ENCODE measurements at regions not wholly inside any gene's neighbourhood (a gene's known extent, or its start where the extent isn't known, plus 50 kb on each side); places are given as distances from the start of the nearest gene placed in this dataset.

DNA sequence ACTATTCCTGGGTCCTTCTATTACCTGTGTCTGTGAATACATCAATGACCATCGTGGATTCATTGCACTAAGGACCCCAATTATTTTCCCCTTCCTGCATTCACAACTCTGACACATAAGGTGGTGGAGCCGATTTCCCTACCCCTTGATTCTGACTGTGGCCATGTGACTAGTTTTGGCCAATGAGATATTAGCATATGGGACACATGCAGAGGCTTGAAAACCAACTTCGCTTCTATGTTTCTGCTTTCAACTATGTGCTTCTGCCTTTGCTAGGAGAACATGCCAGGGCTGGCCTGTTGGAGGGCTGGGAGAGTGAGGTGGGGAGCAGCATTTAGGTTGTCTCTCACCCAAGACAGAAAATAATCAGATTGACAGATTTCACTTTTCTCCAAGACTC lies 483.1 kb upstream of the JAG1 start:
- Histone ChIP-seq H3K9ac (ENCODE audit: low read length) (no peak overlapping the region), H3K27ac (ENCODE audit: low read depth, low read length) (no peak overlapping the region), H3K4me1 (ENCODE audit: insufficient read depth, low read length) (peaks cover 12% of the 10 kb centered on the region), H3K27me3 (ENCODE audit: control insufficient read depth in 1 of 2, insufficient read depth in 2 of 2, low read length in 2 of 2) (no peaks in the 10 kb centered on the region), H3K4me3 (ENCODE audit: low read depth in 1 of 2, low read length in 2 of 2) (no peak overlapping the region), H3K9me3 (ENCODE audit: low read length) (no peaks in the 10 kb centered on the region), H3K36me3 (ENCODE audit: insufficient read depth, low read length) (no peaks in the 10 kb centered on the region)

DNA sequence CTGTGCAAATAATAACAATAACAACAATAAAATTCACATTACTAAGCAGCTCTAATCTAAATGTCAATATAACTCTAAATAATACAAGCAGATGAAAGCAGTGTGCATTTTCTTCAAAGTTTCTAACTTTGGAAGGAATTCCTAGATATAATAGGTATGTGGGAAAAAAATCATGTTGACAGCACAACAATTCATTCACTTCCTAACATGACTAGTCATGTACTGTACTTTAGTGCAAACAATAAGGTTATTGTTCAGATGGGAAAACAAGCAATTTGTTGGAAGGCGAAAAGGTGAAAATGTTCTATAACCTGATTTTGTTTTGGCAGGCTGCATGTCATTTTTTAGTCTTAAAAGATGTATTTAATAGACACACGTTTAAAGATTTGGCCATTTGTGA lies 484.3 kb upstream of the JAG1 start:
- H3K27me3 ChIP-seq (ENCODE audit: control insufficient read depth in 1 of 2, insufficient read depth in 2 of 2, low read length in 2 of 2) = no peaks in the 10 kb centered on the region
- no peak overlapping the region for H3K4me3 ChIP-seq (ENCODE audit: low read depth in 1 of 2, low read length in 2 of 2)
- H3K9ac ChIP-seq (ENCODE audit: low read length) = no peak overlapping the region
- H3K4me1 ChIP-seq (ENCODE audit: insufficient read depth, low read length) = peaks cover 12% of the 10 kb centered on the region
- H3K9me3 ChIP-seq (ENCODE audit: low read length) = no peaks in the 10 kb centered on the region
- no peak overlapping the region for H3K27ac ChIP-seq (ENCODE audit: low read depth, low read length)
- no peaks in the 10 kb centered on the region for H3K36me3 ChIP-seq (ENCODE audit: insufficient read depth, low read length)

DNA sequence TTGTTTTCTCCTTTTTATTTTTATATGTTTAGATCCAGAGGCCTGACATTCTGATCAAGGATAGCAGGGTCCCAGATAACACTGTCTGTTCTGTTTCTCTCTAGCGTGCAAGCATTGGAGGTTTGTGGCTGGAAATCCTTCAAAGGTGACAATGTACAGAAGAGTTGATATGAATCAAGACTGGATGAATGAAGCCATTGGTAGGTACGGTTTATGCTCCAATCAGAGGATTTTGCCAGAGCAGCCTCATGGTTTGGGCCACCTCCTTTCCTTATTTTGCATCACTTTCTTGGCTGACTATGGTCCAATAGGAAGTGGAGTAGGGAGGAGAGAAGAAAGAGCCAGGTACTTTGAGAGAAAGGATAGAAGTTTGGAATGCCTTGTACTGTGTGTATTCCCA lies 484.8 kb upstream of the JAG1 start:
- Histone ChIP-seq H3K27ac (ENCODE audit: low read depth, low read length) (no peak overlapping the region), H3K4me3 (ENCODE audit: low read depth in 1 of 2, low read length in 2 of 2) (no peak overlapping the region), H3K4me1 (ENCODE audit: insufficient read depth, low read length) (peaks cover 12% of the 10 kb centered on the region), H3K27me3 (ENCODE audit: control insufficient read depth in 1 of 2, insufficient read depth in 2 of 2, low read length in 2 of 2) (no peaks in the 10 kb centered on the region), H3K9ac (ENCODE audit: low read length) (no peak overlapping the region), H3K9me3 (ENCODE audit: low read length) (no peaks in the 10 kb centered on the region), H3K36me3 (ENCODE audit: insufficient read depth, low read length) (no peaks in the 10 kb centered on the region)

GRCh38 chr20:11159728-11160127 lies 485.9 kb upstream of the JAG1 start:
- Histone ChIP-seq H3K9ac (ENCODE audit: low read length) (no peak overlapping the region), H3K27ac (ENCODE audit: low read depth, low read length) (no peak overlapping the region), H3K9me3 (ENCODE audit: low read length) (no peaks in the 10 kb centered on the region), H3K4me1 (ENCODE audit: insufficient read depth, low read length) (peaks cover 12% of the 10 kb centered on the region), H3K27me3 (ENCODE audit: control insufficient read depth in 1 of 2, insufficient read depth in 2 of 2, low read length in 2 of 2) (no peaks in the 10 kb centered on the region), H3K4me3 (ENCODE audit: low read depth in 1 of 2, low read length in 2 of 2) (no peak overlapping the region), H3K36me3 (ENCODE audit: insufficient read depth, low read length) (no peaks in the 10 kb centered on the region)

DNA sequence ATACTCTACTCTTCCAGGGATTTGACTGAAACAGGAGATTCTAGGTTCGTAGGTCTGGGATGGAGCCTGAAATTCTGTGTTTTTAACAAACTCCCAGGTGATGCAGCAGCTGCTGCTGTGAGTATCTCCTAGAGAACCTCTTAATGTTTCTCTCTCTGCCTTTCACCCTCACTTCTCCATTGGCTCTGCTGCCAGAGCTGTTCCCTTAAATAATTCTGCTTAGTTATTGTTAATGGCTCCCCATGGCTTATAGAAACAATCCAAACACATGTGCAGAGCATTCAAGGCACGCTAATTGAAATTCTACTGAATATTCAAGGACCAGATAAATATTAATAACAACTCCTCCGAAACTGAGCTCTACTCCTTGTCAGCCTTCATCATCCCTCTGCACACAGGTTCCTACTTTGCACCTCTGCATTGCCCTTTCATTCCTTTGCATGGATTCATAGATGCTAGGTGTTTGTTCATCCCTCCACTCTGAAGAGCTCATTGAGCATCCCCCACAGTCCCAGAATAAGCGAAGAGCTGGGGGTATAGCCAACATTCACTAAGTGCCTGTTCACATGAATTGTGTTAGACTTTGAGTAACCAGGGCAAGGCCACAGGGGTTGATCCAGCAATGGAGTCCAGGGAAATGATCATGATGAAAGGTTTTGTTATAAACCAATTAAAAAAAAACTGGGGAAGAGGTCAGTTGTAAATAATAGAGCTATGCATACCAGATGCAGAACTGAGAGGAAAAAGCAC lies 488.4 kb upstream of the JAG1 start:
- no peak overlapping the region for H3K27ac ChIP-seq (ENCODE audit: low read depth, low read length)
- no peaks in the 10 kb centered on the region for H3K27me3 ChIP-seq (ENCODE audit: control insufficient read depth in 1 of 2, insufficient read depth in 2 of 2, low read length in 2 of 2)
- H3K9me3 ChIP-seq (ENCODE audit: low read length) = no peaks in the 10 kb centered on the region
- no peaks in the 10 kb centered on the region for H3K36me3 ChIP-seq (ENCODE audit: insufficient read depth, low read length)
- H3K4me3 ChIP-seq (ENCODE audit: low read depth in 1 of 2, low read length in 2 of 2) = no peak overlapping the region
- no peak overlapping the region for H3K9ac ChIP-seq (ENCODE audit: low read length)
- peaks cover 12% of the 10 kb centered on the region for H3K4me1 ChIP-seq (ENCODE audit: insufficient read depth, low read length)

GRCh38 chr20:11165789-11166188 lies 492.0 kb upstream of the JAG1 start:
- H3K4me3 ChIP-seq (ENCODE audit: low read depth in 1 of 2, low read length in 2 of 2) = no peak overlapping the region
- H3K36me3 ChIP-seq (ENCODE audit: insufficient read depth, low read length) = no peaks in the 10 kb centered on the region
- no peaks in the 10 kb centered on the region for H3K4me1 ChIP-seq (ENCODE audit: insufficient read depth, low read length)

GRCh38 chr20:11166712-11167111 lies 492.9 kb upstream of the JAG1 start:
- Histone ChIP-seq H3K4me1 (ENCODE audit: insufficient read depth, low read length) (no peaks in the 10 kb centered on the region), H3K36me3 (ENCODE audit: insufficient read depth, low read length) (no peaks in the 10 kb centered on the region), H3K27ac (ENCODE audit: low read depth, low read length) (no peak overlapping the region), H3K4me3 (ENCODE audit: low read depth in 1 of 2, low read length in 2 of 2) (no peak overlapping the region), H3K27me3 (ENCODE audit: control insufficient read depth in 1 of 2, insufficient read depth in 2 of 2, low read length in 2 of 2) (no peaks in the 10 kb centered on the region), H3K9me3 (ENCODE audit: low read length) (no peaks in the 10 kb centered on the region), H3K9ac (ENCODE audit: low read length) (no peak overlapping the region)

More at GRCh38 chr20:11165789-11166188, 492.0 kb upstream of the JAG1 start:
- Histone ChIP-seq H3K27me3 (ENCODE audit: control insufficient read depth in 1 of 2, insufficient read depth in 2 of 2, low read length in 2 of 2) (no peaks in the 10 kb centered on the region), H3K9ac (ENCODE audit: low read length) (no peak overlapping the region), H3K27ac (ENCODE audit: low read depth, low read length) (no peak overlapping the region), H3K9me3 (ENCODE audit: low read length) (no peaks in the 10 kb centered on the region)

DNA sequence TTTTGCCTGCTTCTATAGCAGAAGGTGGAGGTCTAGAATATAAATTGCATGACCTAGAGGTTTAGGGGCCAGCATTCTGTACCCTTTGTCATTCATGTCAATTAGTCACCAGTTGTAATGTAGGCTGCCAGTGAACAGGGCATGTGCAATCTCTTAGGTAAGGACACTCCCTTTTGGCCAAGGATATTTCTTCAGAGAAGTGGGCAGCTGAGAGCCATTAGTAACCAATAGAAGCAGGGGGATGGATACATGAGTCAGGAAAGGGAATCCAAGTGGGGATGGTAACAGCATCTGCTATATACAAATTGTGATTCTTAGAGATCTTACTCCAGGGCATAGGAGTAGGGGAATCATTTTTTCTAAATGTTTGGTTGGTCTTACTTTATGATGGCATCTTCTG lies 494.2 kb upstream of the JAG1 start:
- no peaks in the 10 kb centered on the region for H3K4me1 ChIP-seq (ENCODE audit: insufficient read depth, low read length)
- no peaks in the 10 kb centered on the region for H3K36me3 ChIP-seq (ENCODE audit: insufficient read depth, low read length)
- no peaks in the 10 kb centered on the region for H3K9me3 ChIP-seq (ENCODE audit: low read length)
- H3K9ac ChIP-seq (ENCODE audit: low read length) = no peak overlapping the region
- no peaks in the 10 kb centered on the region for H3K27me3 ChIP-seq (ENCODE audit: control insufficient read depth in 1 of 2, insufficient read depth in 2 of 2, low read length in 2 of 2)
- no peak overlapping the region for H3K27ac ChIP-seq (ENCODE audit: low read depth, low read length)
- no peak overlapping the region for H3K4me3 ChIP-seq (ENCODE audit: low read depth in 1 of 2, low read length in 2 of 2)

DNA sequence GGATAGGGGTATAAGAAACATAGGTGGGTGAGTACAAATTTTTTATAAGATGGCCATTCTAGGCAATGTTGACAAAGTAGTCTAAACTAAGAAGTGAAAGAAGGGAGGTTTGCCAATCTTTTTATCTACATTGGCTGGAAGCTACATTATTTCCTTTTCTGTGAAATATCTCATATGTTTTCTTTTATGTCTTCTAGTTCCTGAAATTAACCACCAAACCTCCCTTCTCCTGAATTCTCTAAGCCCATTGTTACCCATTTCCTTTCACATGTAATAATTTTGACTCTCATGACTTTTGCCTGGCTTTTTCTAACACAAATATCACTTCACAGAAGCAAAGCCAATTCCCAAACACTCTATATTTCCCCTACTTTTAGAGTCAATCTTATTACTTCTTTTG lies 496.2 kb upstream of the JAG1 start:
- Histone ChIP-seq H3K4me3 (ENCODE audit: low read depth in 1 of 2, low read length in 2 of 2) (no peak overlapping the region), H3K9ac (ENCODE audit: low read length) (no peak overlapping the region), H3K27me3 (ENCODE audit: control insufficient read depth in 1 of 2, insufficient read depth in 2 of 2, low read length in 2 of 2) (no peaks in the 10 kb centered on the region), H3K9me3 (ENCODE audit: low read length) (no peaks in the 10 kb centered on the region), H3K27ac (ENCODE audit: low read depth, low read length) (no peak overlapping the region), H3K36me3 (ENCODE audit: insufficient read depth, low read length) (no peaks in the 10 kb centered on the region), H3K4me1 (ENCODE audit: insufficient read depth, low read length) (no peaks in the 10 kb centered on the region)

GRCh38 chr20:11170565-11170964 lies 496.8 kb upstream of the JAG1 start:
- Histone ChIP-seq H3K27ac (ENCODE audit: low read depth, low read length) (no peak overlapping the region), H3K9me3 (ENCODE audit: low read length) (no peaks in the 10 kb centered on the region), H3K36me3 (ENCODE audit: insufficient read depth, low read length) (no peaks in the 10 kb centered on the region), H3K9ac (ENCODE audit: low read length) (no peak overlapping the region), H3K4me1 (ENCODE audit: insufficient read depth, low read length) (no peaks in the 10 kb centered on the region), H3K27me3 (ENCODE audit: control insufficient read depth in 1 of 2, insufficient read depth in 2 of 2, low read length in 2 of 2) (no peaks in the 10 kb centered on the region), H3K4me3 (ENCODE audit: low read depth in 1 of 2, low read length in 2 of 2) (no peak overlapping the region)

DNA sequence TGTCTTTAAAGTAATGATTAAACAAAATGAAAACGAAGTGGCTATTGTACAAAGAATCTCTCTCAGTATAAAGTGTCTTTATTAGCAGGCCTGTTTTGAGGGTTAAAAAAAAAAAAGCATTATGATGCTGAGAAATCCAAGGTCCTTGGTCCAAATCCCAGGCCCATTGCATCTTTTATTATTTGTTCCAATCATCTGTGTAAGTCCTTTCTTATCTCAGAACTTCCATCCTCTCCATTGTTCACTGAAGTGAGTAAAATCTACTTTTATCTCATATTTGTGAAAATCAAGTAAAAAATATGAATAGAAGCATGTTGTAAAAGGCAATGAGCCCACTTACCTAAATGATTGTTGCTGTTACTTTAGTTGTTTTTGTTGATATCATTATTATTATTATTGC lies 499.1 kb upstream of the JAG1 start:
- no peaks in the 10 kb centered on the region for H3K36me3 ChIP-seq (ENCODE audit: insufficient read depth, low read length)
- H3K9me3 ChIP-seq (ENCODE audit: low read length) = no peaks in the 10 kb centered on the region
- H3K27me3 ChIP-seq (ENCODE audit: control insufficient read depth in 1 of 2, insufficient read depth in 2 of 2, low read length in 2 of 2) = no peaks in the 10 kb centered on the region
- H3K27ac ChIP-seq (ENCODE audit: low read depth, low read length) = no peak overlapping the region
- no peak overlapping the region for H3K4me3 ChIP-seq (ENCODE audit: low read depth in 1 of 2, low read length in 2 of 2)
- H3K4me1 ChIP-seq (ENCODE audit: insufficient read depth, low read length) = no peaks in the 10 kb centered on the region
- no peak overlapping the region for H3K9ac ChIP-seq (ENCODE audit: low read length)

GRCh38 chr20:11173916-11174315 lies 500.1 kb upstream of the JAG1 start:
- Histone ChIP-seq H3K27ac (ENCODE audit: low read depth, low read length) (no peak overlapping the region), H3K9me3 (ENCODE audit: low read length) (no peaks in the 10 kb centered on the region), H3K36me3 (ENCODE audit: insufficient read depth, low read length) (no peaks in the 10 kb centered on the region), H3K27me3 (ENCODE audit: control insufficient read depth in 1 of 2, insufficient read depth in 2 of 2, low read length in 2 of 2) (no peaks in the 10 kb centered on the region), H3K4me1 (ENCODE audit: insufficient read depth, low read length) (no peaks in the 10 kb centered on the region), H3K4me3 (ENCODE audit: low read depth in 1 of 2, low read length in 2 of 2) (no peak overlapping the region), H3K9ac (ENCODE audit: low read length) (no peak overlapping the region)
